MM.1S (cell line): ENCODE measurements at regions not wholly inside any gene's neighbourhood (a gene's known extent, or its start where the extent isn't known, plus 50 kb on each side); places are given as distances from the start of the nearest gene placed in this dataset.

Experiments used
- DNase-seq: peaks from one replicate; pipeline ENCODE4 v3.0.0-alpha.2; 2015
- H2AFZ ChIP-seq: fragments of 300-600 bp; sonication (generic); 2 replicates; pipeline ENCODE4 v1.6.0; 2016; ENCODE audit warnings: antibody characterized with exemption, low read length
- H3F3A ChIP-seq: fragments of 300-600 bp; sonication (generic); 2 replicates; pipeline ENCODE4 v1.6.1; 2016; ENCODE audit warnings: mild to moderate bottlenecking, antibody characterized with exemption, low read length, moderate library complexity, mixed read lengths; ENCODE audit not compliant: insufficient read depth
- H3K27ac ChIP-seq: fragments of 300-600 bp; sonication (generic); 2 replicates; pipeline ENCODE4 v1.5.1; 2016; ENCODE audit warnings: mild to moderate bottlenecking, low read length
- H3K27me3 ChIP-seq: fragments of 300-600 bp; sonication (generic); replicated peaks from 2 replicates; pipeline ENCODE4 v1.6.0; 2016; ENCODE audit warnings: low read length; ENCODE audit not compliant: insufficient read depth
- H3K36me3 ChIP-seq: fragments of 300-600 bp; sonication (generic); replicated peaks from 2 replicates; pipeline ENCODE4 v1.6.1; 2016; ENCODE audit warnings: mild to moderate bottlenecking, low read length, mixed read lengths; ENCODE audit not compliant: insufficient read depth
- H3K4me1 ChIP-seq: fragments of 300-600 bp; sonication (generic); 2 replicates; pipeline ENCODE4 v1.6.1; 2016; ENCODE audit warnings: low read length, mixed read lengths
- H3K4me2 ChIP-seq: fragments of 300-600 bp; sonication (generic); 2 replicates; pipeline ENCODE4 v1.6.0; 2016; ENCODE audit warnings: low read depth, low read length
- H3K4me3 ChIP-seq: fragments of 300-600 bp; sonication (generic); 2 replicates; pipeline ENCODE4 v1.5.1; 2016; ENCODE audit warnings: low read length, mixed read lengths
- H3K79me2 ChIP-seq: fragments of 300-600 bp; sonication (generic); 2 replicates; pipeline ENCODE4 v1.6.1; 2016; ENCODE audit warnings: mixed run types, low read length, mixed read lengths
- H3K9ac ChIP-seq: fragments of 300-600 bp; sonication (generic); 2 replicates; pipeline ENCODE4 v1.6.1; 2016; ENCODE audit warnings: low read length, mixed read lengths
- H3K9me2 ChIP-seq: fragments of 300-600 bp; sonication (generic); replicated peaks from 2 replicates; pipeline ENCODE4 v1.6.1; 2016; ENCODE audit warnings: mild to moderate bottlenecking, low read length, mixed read lengths; ENCODE audit not compliant: insufficient read depth
- H3K9me3 ChIP-seq: fragments of 300-600 bp; sonication (generic); replicated peaks from 2 replicates; pipeline ENCODE4 v1.6.1; 2016; ENCODE audit warnings: mild to moderate bottlenecking, low read length, mixed read lengths; ENCODE audit not compliant: insufficient read depth
- H4K20me1 ChIP-seq: fragments of 300-600 bp; sonication (generic); 2 replicates; pipeline ENCODE4 v1.6.1; 2016; ENCODE audit warnings: mild to moderate bottlenecking, low read length, moderate library complexity, mixed read lengths; ENCODE audit not compliant: insufficient read depth
- EZH2 ChIP-seq: fragments of 300-600 bp; sonication (generic); optimal IDR thresholded peaks from 2 replicates; pipeline ENCODE3; 2017; ENCODE audit warnings: low read depth, mild to moderate bottlenecking, antibody characterized with exemption, low read length, mixed read lengths
- EZH2phosphoT487 ChIP-seq: fragments of 300-600 bp; sonication (generic); IDR thresholded peaks from 2 replicates; pipeline ENCODE4 v1.6.1; 2018; ENCODE audit warnings: antibody characterized with exemption, low read length
- TF ChIP-seq, protein P1 (sequence below): fragments of 300-600 bp; sonication (generic); IDR thresholded peaks from 2 replicates; pipeline ENCODE4 v1.5.1; 2016; ENCODE audit warnings: antibody characterized with exemption, low read length, mixed read lengths

DNA sequence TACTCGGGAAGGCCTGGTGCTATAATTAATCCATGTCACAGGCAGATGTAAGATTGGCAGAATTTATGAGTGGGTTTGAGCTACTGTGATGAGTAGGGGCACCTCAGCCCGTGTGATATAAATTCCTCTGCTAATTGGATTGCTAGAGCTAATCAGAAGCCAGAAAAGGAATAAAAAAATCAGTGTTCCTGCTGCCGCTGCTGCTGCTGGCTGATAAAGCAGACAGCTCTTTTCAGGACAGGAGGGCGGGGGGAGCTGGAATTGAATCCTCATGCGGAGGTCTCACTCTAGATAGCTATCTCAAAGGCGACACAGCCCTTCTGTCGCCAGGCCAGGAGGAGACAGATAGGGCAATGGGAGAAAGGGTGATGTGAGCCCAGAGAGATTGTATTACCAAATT lies 182.7 kb upstream of the ZFHX3 start:
- H3K9ac ChIP-seq, result no peak overlapping the region
- H3K9me3 ChIP-seq, result no peaks in the 10 kb centered on the region
- no peaks in the 10 kb centered on the region for H3K79me2 ChIP-seq
- H3K4me3 ChIP-seq, result no peak overlapping the region
- no peak for DNase-seq
- H3K36me3 ChIP-seq, result no peaks in the 10 kb centered on the region
- no peak overlapping the region for H3K4me2 ChIP-seq
- TF ChIP-seq, protein P1, sequence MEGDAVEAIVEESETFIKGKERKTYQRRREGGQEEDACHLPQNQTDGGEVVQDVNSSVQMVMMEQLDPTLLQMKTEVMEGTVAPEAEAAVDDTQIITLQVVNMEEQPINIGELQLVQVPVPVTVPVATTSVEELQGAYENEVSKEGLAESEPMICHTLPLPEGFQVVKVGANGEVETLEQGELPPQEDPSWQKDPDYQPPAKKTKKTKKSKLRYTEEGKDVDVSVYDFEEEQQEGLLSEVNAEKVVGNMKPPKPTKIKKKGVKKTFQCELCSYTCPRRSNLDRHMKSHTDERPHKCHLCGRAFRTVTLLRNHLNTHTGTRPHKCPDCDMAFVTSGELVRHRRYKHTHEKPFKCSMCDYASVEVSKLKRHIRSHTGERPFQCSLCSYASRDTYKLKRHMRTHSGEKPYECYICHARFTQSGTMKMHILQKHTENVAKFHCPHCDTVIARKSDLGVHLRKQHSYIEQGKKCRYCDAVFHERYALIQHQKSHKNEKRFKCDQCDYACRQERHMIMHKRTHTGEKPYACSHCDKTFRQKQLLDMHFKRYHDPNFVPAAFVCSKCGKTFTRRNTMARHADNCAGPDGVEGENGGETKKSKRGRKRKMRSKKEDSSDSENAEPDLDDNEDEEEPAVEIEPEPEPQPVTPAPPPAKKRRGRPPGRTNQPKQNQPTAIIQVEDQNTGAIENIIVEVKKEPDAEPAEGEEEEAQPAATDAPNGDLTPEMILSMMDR, result no peak
- TF ChIP-seq EZH2 (no peak), EZH2phosphoT487 (no peak)
- no peaks in the 10 kb centered on the region for H3K27me3 ChIP-seq
- no peaks in the 10 kb centered on the region for H3F3A ChIP-seq
- no peaks in the 10 kb centered on the region for H3K4me1 ChIP-seq
- no peak overlapping the region for H3K27ac ChIP-seq
- H2AFZ ChIP-seq, result no peak overlapping the region
- no peaks in the 10 kb centered on the region for H3K9me2 ChIP-seq
- no peaks in the 10 kb centered on the region for H4K20me1 ChIP-seq

DNA sequence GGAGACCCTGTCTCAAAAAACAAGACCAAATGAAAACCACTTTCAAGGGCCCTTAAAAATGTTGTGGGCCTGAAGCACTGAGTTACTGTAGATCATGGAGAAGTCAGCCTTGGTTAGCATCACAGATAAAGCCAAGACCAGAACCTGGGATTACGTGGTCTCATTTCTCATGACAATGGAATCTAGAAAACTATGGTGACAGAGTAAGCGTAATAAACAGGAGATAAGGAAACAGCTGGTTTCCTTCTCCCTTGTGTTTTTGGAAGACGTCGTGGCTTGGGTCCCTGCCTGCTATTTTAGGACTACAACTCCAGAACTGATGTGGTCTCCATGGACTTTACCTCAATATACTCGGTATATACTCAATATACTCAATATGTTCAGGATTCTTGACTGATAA lies 180.7 kb upstream of the ZFHX3 start:
- Histone ChIP-seq H3K27me3 (no peaks in the 10 kb centered on the region), H2AFZ (no peak overlapping the region), H3K79me2 (no peaks in the 10 kb centered on the region), H3K27ac (no peak overlapping the region), H3K4me3 (no peak overlapping the region), H3K4me2 (no peak overlapping the region), H4K20me1 (no peaks in the 10 kb centered on the region), H3K4me1 (no peaks in the 10 kb centered on the region), H3K36me3 (no peaks in the 10 kb centered on the region), H3K9me3 (no peaks in the 10 kb centered on the region), H3K9ac (no peak overlapping the region), H3F3A (no peaks in the 10 kb centered on the region), H3K9me2 (no peaks in the 10 kb centered on the region)
- DNase-seq, result no peak
- TF ChIP-seq, protein P1, result no peak
- TF ChIP-seq EZH2phosphoT487, result no peak
- no peak for TF ChIP-seq EZH2

DNA sequence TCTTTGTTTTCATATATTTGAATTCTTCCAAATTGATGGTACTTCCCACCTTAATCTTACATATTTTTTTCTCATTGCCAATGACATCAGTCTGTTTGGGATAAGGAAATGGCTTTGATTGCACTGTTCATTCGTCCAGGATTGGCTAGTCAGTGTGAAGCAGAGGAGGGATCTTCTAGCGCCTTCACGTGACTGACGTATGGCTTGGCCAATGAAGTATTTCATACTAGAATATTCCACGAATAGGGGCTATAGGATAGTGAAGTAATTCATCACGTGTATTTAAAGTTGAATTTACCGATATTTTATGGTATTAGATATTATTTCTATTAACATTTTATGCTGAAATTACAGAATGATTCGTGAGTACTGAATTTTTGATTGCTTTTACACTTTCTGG lies 178.7 kb upstream of the ZFHX3 start:
- Histone ChIP-seq H3F3A (no peaks in the 10 kb centered on the region), H3K9me2 (no peaks in the 10 kb centered on the region), H3K9me3 (no peaks in the 10 kb centered on the region), H3K27me3 (no peaks in the 10 kb centered on the region), H3K4me2 (no peak overlapping the region), H3K79me2 (no peaks in the 10 kb centered on the region), H3K36me3 (no peaks in the 10 kb centered on the region), H3K4me1 (no peaks in the 10 kb centered on the region), H4K20me1 (no peaks in the 10 kb centered on the region), H3K9ac (no peak overlapping the region), H3K4me3 (no peak overlapping the region), H3K27ac (no peak overlapping the region), H2AFZ (no peak overlapping the region)
- TF ChIP-seq, protein P1, result no peak
- DNase-seq, result no peak

DNA sequence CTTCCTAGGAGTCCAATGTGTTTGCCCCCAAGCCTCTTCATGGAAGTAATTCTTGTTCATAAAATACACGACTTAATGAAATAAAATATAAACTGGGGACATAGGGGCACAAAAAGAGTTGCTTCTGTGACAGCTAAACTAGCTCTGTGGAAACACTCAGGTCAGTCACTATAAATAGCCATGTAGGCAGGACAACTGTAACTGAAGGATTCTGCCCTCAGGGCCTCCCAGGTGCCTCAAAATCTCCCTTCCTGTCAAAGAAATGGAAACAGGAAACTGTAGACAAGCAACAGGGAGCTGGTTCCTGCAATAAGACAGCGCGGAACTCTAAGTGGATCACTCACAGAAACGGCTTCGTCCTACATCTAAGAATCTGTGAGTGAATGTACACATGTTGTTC lies 178.1 kb upstream of the ZFHX3 start:
- H3K79me2 ChIP-seq, result no peaks in the 10 kb centered on the region
- no peak overlapping the region for H2AFZ ChIP-seq
- H3K4me2 ChIP-seq, result no peak overlapping the region
- no peaks in the 10 kb centered on the region for H3K9me2 ChIP-seq
- no peaks in the 10 kb centered on the region for H3K4me1 ChIP-seq
- DNase-seq, result no peak
- H3K9me3 ChIP-seq, result no peaks in the 10 kb centered on the region
- no peaks in the 10 kb centered on the region for H3K36me3 ChIP-seq
- H3K9ac ChIP-seq, result no peak overlapping the region
- TF ChIP-seq EZH2phosphoT487 (no peak), EZH2 (no peak)
- TF ChIP-seq, protein P1, result no peak
- H3F3A ChIP-seq, result no peaks in the 10 kb centered on the region
- H4K20me1 ChIP-seq, result no peaks in the 10 kb centered on the region
- H3K27ac ChIP-seq, result no peak overlapping the region
- H3K27me3 ChIP-seq, result no peaks in the 10 kb centered on the region
- H3K4me3 ChIP-seq, result no peak overlapping the region
